ENCODE measurements at regions not wholly inside any gene's neighbourhood (a gene's known extent, or its start where the extent isn't known, plus 50 kb on each side); places are given as distances from the start of the nearest gene placed in this dataset.
"Not testable (repeated sequence)": the region's sequence is repeated elsewhere in the genome, so short reads cannot be mapped to it uniquely, and the experiment has no call there.

GRCh38 chr22:10673065-10673464 lies 4854.9 kb upstream of the OR11H1 start:
- H3K4me3 ChIP-seq (ENCODE audit: low read depth in 2 of 2, low read length in 1 of 2); CTCF ChIA-PET; H3K79me2 ChIP-seq (ENCODE audit: insufficient read depth); H3K9ac ChIP-seq; DNase-seq; H3K36me3 ChIP-seq (replicated peaks in 1 of 2; ENCODE audit: control insufficient read depth in 1 of 2, insufficient read depth in 2 of 2, low read length in 1 of 2); H3K27ac ChIP-seq (ENCODE audit: low read depth in 2 of 2, low read length in 1 of 2); H3F3A ChIP-seq (replicated peaks; ENCODE audit: insufficient read depth); H3K4me2 ChIP-seq; H3K4me1 ChIP-seq (ENCODE audit: control insufficient read depth in 1 of 2, insufficient read depth in 2 of 2, low read depth in 1 of 2, low read length in 1 of 2); H4K20me1 ChIP-seq (ENCODE audit: insufficient read depth); POLR2A ChIA-PET; H2AFZ ChIP-seq (ENCODE audit: low read depth); H3K27me3 ChIP-seq (ENCODE audit: insufficient read depth); H3K9me3 ChIP-seq; H3K9me2 ChIP-seq: not testable (repeated sequence)
- TF ChIP-seq, protein P1, sequence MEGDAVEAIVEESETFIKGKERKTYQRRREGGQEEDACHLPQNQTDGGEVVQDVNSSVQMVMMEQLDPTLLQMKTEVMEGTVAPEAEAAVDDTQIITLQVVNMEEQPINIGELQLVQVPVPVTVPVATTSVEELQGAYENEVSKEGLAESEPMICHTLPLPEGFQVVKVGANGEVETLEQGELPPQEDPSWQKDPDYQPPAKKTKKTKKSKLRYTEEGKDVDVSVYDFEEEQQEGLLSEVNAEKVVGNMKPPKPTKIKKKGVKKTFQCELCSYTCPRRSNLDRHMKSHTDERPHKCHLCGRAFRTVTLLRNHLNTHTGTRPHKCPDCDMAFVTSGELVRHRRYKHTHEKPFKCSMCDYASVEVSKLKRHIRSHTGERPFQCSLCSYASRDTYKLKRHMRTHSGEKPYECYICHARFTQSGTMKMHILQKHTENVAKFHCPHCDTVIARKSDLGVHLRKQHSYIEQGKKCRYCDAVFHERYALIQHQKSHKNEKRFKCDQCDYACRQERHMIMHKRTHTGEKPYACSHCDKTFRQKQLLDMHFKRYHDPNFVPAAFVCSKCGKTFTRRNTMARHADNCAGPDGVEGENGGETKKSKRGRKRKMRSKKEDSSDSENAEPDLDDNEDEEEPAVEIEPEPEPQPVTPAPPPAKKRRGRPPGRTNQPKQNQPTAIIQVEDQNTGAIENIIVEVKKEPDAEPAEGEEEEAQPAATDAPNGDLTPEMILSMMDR (IDR thresholded peaks at IDR 0.05) = peak; percentile 58
- WGBS (ENCODE audit: low lambda C conversion rate) = 1% methylated on average over 6 of the region's 6 CpGs

DNA sequence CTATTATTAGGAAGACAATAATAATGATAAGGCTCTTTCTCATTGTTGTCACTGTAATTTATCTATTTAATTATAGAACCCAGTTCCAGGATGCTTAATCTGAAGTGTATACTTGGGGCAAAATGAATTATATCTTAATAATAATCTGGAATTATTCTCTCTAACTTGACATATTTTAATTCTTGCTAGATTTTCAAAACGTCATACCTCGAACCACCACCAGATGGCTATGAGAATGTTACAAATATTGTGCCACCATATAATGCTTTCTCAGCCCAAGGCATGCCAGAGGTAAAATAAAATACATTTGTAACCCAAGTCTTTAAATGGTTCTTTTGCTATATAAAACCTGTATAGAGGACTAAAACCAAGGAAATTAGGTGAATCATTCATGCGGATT lies 4849.3 kb upstream of the OR11H1 start:
- TF ChIP-seq, protein P1 (IDR thresholded peaks at IDR 0.05) = peak; percentile 53
- H3K27me3 ChIP-seq (ENCODE audit: insufficient read depth); H3K36me3 ChIP-seq (replicated peaks in 1 of 2; ENCODE audit: control insufficient read depth in 1 of 2, insufficient read depth in 2 of 2, low read length in 1 of 2); H3K9ac ChIP-seq; H3K9me2 ChIP-seq; H3K79me2 ChIP-seq (ENCODE audit: insufficient read depth); H3K27ac ChIP-seq (ENCODE audit: low read depth in 2 of 2, low read length in 1 of 2); DNase-seq; H3K4me3 ChIP-seq (ENCODE audit: low read depth in 2 of 2, low read length in 1 of 2); H4K20me1 ChIP-seq (ENCODE audit: insufficient read depth); POLR2A ChIA-PET; H3K9me3 ChIP-seq; H3F3A ChIP-seq (replicated peaks; ENCODE audit: insufficient read depth); H2AFZ ChIP-seq (ENCODE audit: low read depth); CTCF ChIA-PET; H3K4me1 ChIP-seq (ENCODE audit: control insufficient read depth in 1 of 2, insufficient read depth in 2 of 2, low read depth in 1 of 2, low read length in 1 of 2); H3K4me2 ChIP-seq: not testable (repeated sequence)
- WGBS (ENCODE audit: low lambda C conversion rate) = 10% methylated on average over 3 of the region's 3 CpGs

DNA sequence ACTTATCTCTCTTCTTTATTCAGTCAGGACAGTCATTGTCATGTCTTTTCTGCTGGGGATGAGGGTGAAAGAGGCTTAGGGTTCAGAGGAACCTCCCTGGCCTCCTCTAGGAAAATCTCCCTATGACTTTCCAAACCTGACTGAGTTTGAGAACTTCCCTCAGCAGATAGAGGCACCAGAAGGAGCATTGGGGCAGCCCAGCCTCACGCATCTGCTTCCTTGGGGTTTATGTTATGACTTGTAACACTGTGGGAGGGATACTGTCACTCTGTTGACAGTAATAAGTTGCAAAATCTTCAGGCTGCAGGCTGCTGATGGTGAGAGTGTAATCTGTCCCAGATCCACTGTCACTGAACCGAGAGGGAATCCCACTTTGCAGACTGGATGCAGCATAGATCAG lies 4842.6 kb upstream of the OR11H1 start:
- DNase-seq; POLR2A ChIA-PET; H3F3A ChIP-seq (replicated peaks; ENCODE audit: insufficient read depth); H3K27ac ChIP-seq (ENCODE audit: low read depth in 2 of 2, low read length in 1 of 2); H3K9me2 ChIP-seq; H3K9me3 ChIP-seq; CTCF ChIA-PET; H3K27me3 ChIP-seq (ENCODE audit: insufficient read depth); H2AFZ ChIP-seq (ENCODE audit: low read depth); H3K4me1 ChIP-seq (ENCODE audit: control insufficient read depth in 1 of 2, insufficient read depth in 2 of 2, low read depth in 1 of 2, low read length in 1 of 2); H3K4me2 ChIP-seq; H3K4me3 ChIP-seq (ENCODE audit: low read depth in 2 of 2, low read length in 1 of 2); H3K79me2 ChIP-seq (ENCODE audit: insufficient read depth); H3K36me3 ChIP-seq (replicated peaks in 1 of 2; ENCODE audit: control insufficient read depth in 1 of 2, insufficient read depth in 2 of 2, low read length in 1 of 2); H4K20me1 ChIP-seq (ENCODE audit: insufficient read depth); H3K9ac ChIP-seq: not testable (repeated sequence)
- 11% methylated on average over 1 of the region's 2 CpGs for WGBS (ENCODE audit: low lambda C conversion rate)

DNA sequence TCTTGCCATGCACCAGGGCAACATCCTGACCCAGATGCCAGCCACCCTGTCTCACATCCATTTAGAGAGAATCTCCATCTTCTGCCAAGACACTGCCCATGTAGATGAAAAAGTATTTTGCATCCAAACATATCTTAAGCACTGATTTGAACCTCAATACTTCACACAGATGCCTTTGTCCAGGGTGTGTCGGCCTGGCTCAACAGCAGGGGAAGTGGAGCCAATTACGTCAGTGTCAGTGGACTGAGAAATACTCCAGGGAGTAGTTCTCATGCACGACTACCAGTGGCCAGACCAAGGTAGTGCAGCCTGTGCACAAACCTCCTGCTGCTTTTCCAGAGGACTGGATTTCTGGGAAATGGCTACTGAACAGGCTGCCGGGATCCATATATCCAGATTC lies 4840.7 kb upstream of the OR11H1 start:
- CTCF ChIA-PET; H3K27ac ChIP-seq (ENCODE audit: low read depth in 2 of 2, low read length in 1 of 2); H3K9me2 ChIP-seq; H3K4me3 ChIP-seq (ENCODE audit: low read depth in 2 of 2, low read length in 1 of 2); H3K4me2 ChIP-seq; H3K79me2 ChIP-seq (ENCODE audit: insufficient read depth); H3K9ac ChIP-seq; H4K20me1 ChIP-seq (ENCODE audit: insufficient read depth); H3K4me1 ChIP-seq (ENCODE audit: control insufficient read depth in 1 of 2, insufficient read depth in 2 of 2, low read depth in 1 of 2, low read length in 1 of 2); DNase-seq; POLR2A ChIA-PET; H3K36me3 ChIP-seq (replicated peaks in 1 of 2; ENCODE audit: control insufficient read depth in 1 of 2, insufficient read depth in 2 of 2, low read length in 1 of 2); H3K27me3 ChIP-seq (ENCODE audit: insufficient read depth); H2AFZ ChIP-seq (ENCODE audit: low read depth); H3K9me3 ChIP-seq; H3F3A ChIP-seq (replicated peaks; ENCODE audit: insufficient read depth): not testable (repeated sequence)
- TF ChIP-seq, protein P1 (IDR thresholded peaks at IDR 0.05) = peak; percentile 48
- 2% methylated on average over 4 of the region's 4 CpGs for WGBS (ENCODE audit: low lambda C conversion rate)

DNA sequence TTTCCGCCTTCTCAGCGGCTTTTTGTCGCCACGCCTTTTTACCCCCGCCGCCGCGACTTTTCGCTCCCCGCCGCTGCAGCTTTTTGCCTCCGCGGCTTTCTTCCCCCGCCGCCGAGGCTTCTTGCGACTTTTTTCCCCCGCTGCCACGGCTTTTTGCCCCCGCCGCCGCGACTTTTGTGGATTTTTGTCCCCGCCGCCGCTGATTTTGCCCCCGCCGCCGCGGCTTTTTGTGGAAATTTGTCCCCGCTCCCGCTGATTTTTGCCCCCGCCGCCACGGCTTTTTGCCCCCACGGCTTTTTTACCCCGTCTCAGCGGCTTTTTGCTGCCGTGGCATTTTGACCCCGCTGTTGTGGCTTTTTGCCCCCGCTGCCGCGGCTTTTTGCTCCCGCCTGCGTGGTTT lies 4829.2 kb upstream of the OR11H1 start:
- CTCF ChIA-PET; H4K20me1 ChIP-seq (ENCODE audit: insufficient read depth); H3F3A ChIP-seq (replicated peaks; ENCODE audit: insufficient read depth); H3K36me3 ChIP-seq (replicated peaks in 1 of 2; ENCODE audit: control insufficient read depth in 1 of 2, insufficient read depth in 2 of 2, low read length in 1 of 2); DNase-seq; H3K27ac ChIP-seq (ENCODE audit: low read depth in 2 of 2, low read length in 1 of 2); H3K9ac ChIP-seq; H3K4me1 ChIP-seq (ENCODE audit: control insufficient read depth in 1 of 2, insufficient read depth in 2 of 2, low read depth in 1 of 2, low read length in 1 of 2); H3K4me3 ChIP-seq (ENCODE audit: low read depth in 2 of 2, low read length in 1 of 2); H3K9me2 ChIP-seq; H3K79me2 ChIP-seq (ENCODE audit: insufficient read depth); H3K9me3 ChIP-seq; POLR2A ChIA-PET; H2AFZ ChIP-seq (ENCODE audit: low read depth); H3K4me2 ChIP-seq; H3K27me3 ChIP-seq (ENCODE audit: insufficient read depth): not testable (repeated sequence)
- WGBS (ENCODE audit: low lambda C conversion rate) = 76% methylated on average over 45 of the region's 45 CpGs

Measured in SK-N-SH (cell line).